Gastrocnemius medialis (tissue), 4 donors: ENCODE measurements at regions not wholly inside any gene's neighbourhood (a gene's known extent, or its start where the extent isn't known, plus 50 kb on each side); places are given as distances from the start of the nearest gene placed in this dataset.

ENCODE experiments used
- ATAC-seq, 2 donors: fragments of 150-250 bp; one replicate each; pipeline ENCODE4 v1.9.1; 2016
- DNase-seq, 2 donors: peaks; one replicate each; pipeline ENCODE4 v3.0.0-alpha.2; 2019
- H3K27ac ChIP-seq, 4 donors: fragments of 200-600 bp; sonication (generic); 1 replicate in 1 of 4; 2 replicates in 3 of 4; pipeline ENCODE4 v1.5.1; 2016 to 2018; ENCODE audit warnings: mild to moderate bottlenecking in 2 of 4, moderate library complexity in 1 of 4
- H3K27me3 ChIP-seq, 3 donors: fragments of 200-600 bp; sonication (generic) in 2 of 3; 1 replicate in 1 of 3; 2 replicates in 2 of 3; pipeline versions ENCODE4 v1.5.1 to v1.6.0; 2016 to 2019; ENCODE audit warnings: mild to moderate bottlenecking in 1 of 3, moderate library complexity in 1 of 3
- H3K36me3 ChIP-seq, 2 donors: fragments of 200-600 bp; sonication (generic) in 1 of 2; one replicate each; pipeline ENCODE4 v1.5.1; 2017 to 2018
- H3K4me1 ChIP-seq, 2 donors: fragments of 200-600 bp; sonication (generic) in 1 of 2; one replicate each; pipeline ENCODE4 v1.5.1; 2016 to 2017; ENCODE audit warnings: mild to moderate bottlenecking in 2 of 2
- H3K4me3 ChIP-seq, 4 donors: fragments of 200-600 bp; sonication (generic) in 3 of 4; 1 replicate in 1 of 4; 2 replicates in 3 of 4; pipeline ENCODE4 v1.5.1; 2016 to 2019; ENCODE audit warnings: mild to moderate bottlenecking in 2 of 4
- H3K9me3 ChIP-seq, 3 donors: fragments of 200-600 bp; sonication (generic) in 2 of 3; 1 replicate in 1 of 3; 2 replicates in 2 of 3; pipeline ENCODE4 v1.5.1; 2016 to 2019
- POLR2A ChIP-seq, 2 donors: fragments of 450-650 bp; IDR thresholded peaks; one replicate each; pipeline ENCODE4 v1.6.1; 2017; ENCODE audit warnings: antibody characterized with exemption in 2 of 2, mild to moderate bottlenecking in 2 of 2, moderate library complexity in 2 of 2
- in situ Hi-C, 4 donors: fragments of 200-750 bp; cut with MboI; loops; one replicate each; pipeline versions ENCODE4 v1.15.0 to v1.8.0; 2017; ENCODE audit warnings: low sequenced_read_pairs in 4 of 4
- intact Hi-C: fragments of 100-400 bp; cut with DNase I; formaldehyde crosslinking; loops from one replicate; pipeline ENCODE4 v1.15.1; 2023; ENCODE audit warnings: low total_unique reads
- TF ChIP-seq, protein P1 (sequence below), 5 experiments: fragments of 450-650 bp in 3 of 5; fragments of 200-600 bp in 2 of 5; sonication (generic) in 2 of 5; IDR thresholded peaks in 4 of 5; conservative IDR thresholded peaks in 1 of 5; 1 replicate in 4 of 5; 2 replicates in 1 of 5; pipeline ENCODE4 v1.5.1; 2016 to 2019; ENCODE audit warnings: antibody characterized with exemption in 5 of 5, mild to moderate bottlenecking in 3 of 5, moderate library complexity in 3 of 5

DNA sequence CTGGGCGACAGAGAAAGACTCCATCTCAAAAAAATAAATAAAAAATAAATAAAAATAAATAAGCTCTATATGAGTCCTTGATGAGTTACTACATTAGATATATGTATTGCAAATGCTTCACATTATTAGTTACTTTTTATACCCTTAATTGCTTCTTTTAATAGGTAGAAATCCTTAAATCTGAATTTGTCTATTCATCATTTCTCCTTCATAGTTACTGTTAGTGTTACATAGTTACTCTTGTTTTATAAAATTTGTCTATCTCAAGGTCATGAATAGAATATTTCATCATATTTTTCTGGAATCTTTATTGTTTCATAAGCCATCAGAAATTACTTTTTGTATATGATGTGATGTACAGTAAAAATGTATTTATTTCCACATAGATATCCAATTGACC, 1624.8 kb upstream of the FLRT2 start:
- TF ChIP-seq, protein P1, sequence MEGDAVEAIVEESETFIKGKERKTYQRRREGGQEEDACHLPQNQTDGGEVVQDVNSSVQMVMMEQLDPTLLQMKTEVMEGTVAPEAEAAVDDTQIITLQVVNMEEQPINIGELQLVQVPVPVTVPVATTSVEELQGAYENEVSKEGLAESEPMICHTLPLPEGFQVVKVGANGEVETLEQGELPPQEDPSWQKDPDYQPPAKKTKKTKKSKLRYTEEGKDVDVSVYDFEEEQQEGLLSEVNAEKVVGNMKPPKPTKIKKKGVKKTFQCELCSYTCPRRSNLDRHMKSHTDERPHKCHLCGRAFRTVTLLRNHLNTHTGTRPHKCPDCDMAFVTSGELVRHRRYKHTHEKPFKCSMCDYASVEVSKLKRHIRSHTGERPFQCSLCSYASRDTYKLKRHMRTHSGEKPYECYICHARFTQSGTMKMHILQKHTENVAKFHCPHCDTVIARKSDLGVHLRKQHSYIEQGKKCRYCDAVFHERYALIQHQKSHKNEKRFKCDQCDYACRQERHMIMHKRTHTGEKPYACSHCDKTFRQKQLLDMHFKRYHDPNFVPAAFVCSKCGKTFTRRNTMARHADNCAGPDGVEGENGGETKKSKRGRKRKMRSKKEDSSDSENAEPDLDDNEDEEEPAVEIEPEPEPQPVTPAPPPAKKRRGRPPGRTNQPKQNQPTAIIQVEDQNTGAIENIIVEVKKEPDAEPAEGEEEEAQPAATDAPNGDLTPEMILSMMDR (IDR thresholded peaks at IDR 0.05 in 4 of 5, conservative IDR thresholded peaks at IDR 0.05 in 1 of 5) = no peak
- TF ChIP-seq POLR2A (IDR thresholded peaks at IDR 0.05) = no peak
- intact Hi-C loops (no loop called here), in situ Hi-C loops (no loop called here)
- no peak for DNase-seq
- Histone ChIP-seq H3K27me3 (no peaks in the 10 kb centered on the region), H3K36me3 (no peaks in the 10 kb centered on the region), H3K4me1 (no peaks in the 10 kb centered on the region), H3K4me3 (no peak overlapping the region), H3K9me3 (no peaks in the 10 kb centered on the region), H3K27ac (no peak overlapping the region)
- ATAC-seq = no peak

DNA sequence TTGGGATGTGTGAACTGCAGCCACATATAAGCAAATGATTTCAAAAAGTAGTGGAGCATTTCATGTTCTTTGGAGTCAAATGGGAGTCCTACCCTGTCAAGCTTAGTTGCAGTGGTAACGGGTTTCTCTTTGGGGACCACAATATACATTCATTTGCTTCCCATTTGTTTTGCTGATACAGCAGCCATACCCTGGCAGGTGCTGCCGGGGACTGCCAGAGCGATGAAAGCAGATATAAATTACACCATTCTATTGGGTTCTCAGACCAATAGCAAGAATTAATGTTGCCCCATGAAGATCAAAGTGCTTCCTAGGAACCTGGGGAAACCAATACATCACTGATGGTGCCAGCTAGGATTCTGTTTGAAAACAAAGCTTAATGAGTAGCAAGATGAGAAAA, 1621.5 kb upstream of the FLRT2 start:
- H3K27me3 ChIP-seq = no peaks in the 10 kb centered on the region
- no peak overlapping the region for H3K4me3 ChIP-seq
- H3K27ac ChIP-seq = no peak overlapping the region
- intact Hi-C loops = no loop called here
- DNase-seq (no peak), ATAC-seq (no peak)
- H3K36me3 ChIP-seq = no peaks in the 10 kb centered on the region
- H3K9me3 ChIP-seq = no peaks in the 10 kb centered on the region
- TF ChIP-seq, protein P1 (IDR thresholded peaks at IDR 0.05 in 4 of 5, conservative IDR thresholded peaks at IDR 0.05 in 1 of 5) = no peak
- TF ChIP-seq POLR2A (IDR thresholded peaks at IDR 0.05) = no peak
- H3K4me1 ChIP-seq = no peaks in the 10 kb centered on the region
- in situ Hi-C loops = no loop called here

DNA sequence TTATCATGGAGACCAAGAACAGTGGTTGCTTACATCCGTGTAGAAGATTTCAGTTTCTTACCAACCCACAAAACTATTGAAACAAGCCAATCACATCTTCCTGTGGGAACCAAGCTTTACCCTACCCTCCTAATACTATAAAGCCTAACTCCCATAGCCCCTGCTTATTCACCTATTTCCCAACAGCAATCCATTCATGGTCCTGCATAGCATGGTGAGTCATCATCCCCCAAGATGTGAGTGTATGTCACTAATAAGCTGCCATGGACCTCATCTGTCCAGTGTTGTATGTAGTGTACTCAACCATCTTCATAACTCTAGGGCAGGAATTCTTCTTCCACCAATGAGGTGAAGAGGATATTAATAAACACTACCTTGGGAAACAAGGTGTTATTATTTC, 1620.4 kb upstream of the FLRT2 start:
- intact Hi-C loops = no loop called here
- Histone ChIP-seq H3K4me3 (no peak overlapping the region), H3K9me3 (no peaks in the 10 kb centered on the region), H3K27me3 (no peaks in the 10 kb centered on the region), H3K36me3 (no peaks in the 10 kb centered on the region), H3K4me1 (no peaks in the 10 kb centered on the region), H3K27ac (no peak overlapping the region)
- in situ Hi-C loops = no loop called here
- ATAC-seq (no peak), DNase-seq (no peak)
- TF ChIP-seq POLR2A (IDR thresholded peaks at IDR 0.05) = no peak
- TF ChIP-seq, protein P1 (IDR thresholded peaks at IDR 0.05 in 4 of 5, conservative IDR thresholded peaks at IDR 0.05 in 1 of 5) = no peak

DNA sequence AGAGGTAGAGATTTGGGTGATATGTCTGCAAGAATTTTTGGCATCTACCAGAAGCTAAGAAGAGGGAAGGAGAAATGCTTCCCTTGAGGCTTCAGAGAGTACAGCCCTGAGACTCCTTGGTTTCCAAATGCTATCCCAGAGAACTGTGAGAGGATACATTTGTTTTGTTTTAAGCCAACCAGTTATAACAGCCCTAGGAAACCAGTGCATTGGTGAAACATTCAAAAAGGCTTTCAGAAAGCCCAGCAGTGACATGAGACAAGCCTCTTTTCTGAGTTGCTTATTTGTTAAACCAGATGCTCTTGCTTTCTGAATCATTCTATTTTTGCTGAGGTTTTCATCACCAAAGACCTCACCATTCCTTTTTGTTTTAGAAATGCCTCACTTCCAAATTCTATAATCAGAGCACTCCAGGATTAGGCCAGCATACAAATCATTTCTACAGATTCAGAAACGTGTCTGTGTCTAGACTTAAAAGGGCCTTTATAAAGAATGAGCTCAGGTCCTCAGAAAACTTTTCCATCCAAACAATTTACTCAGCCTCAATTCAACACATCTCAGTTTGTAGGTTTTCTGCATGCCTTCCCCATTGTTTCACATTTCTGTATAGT, 1617.8 kb upstream of the FLRT2 start:
- in situ Hi-C loops (no loop called here), intact Hi-C loops (no loop called here)

More for the DNA sequence above, 1617.8 kb upstream of the FLRT2 start:
- Histone ChIP-seq H3K4me3 (no peak overlapping the region), H3K27me3 (no peaks in the 10 kb centered on the region), H3K4me1 (no peaks in the 10 kb centered on the region), H3K36me3 (no peaks in the 10 kb centered on the region), H3K27ac (no peak overlapping the region), H3K9me3 (no peaks in the 10 kb centered on the region)
- TF ChIP-seq POLR2A (IDR thresholded peaks at IDR 0.05) = no peak
- TF ChIP-seq, protein P1 (IDR thresholded peaks at IDR 0.05 in 4 of 5, conservative IDR thresholded peaks at IDR 0.05 in 1 of 5) = no peak
- ATAC-seq (no peak), DNase-seq (no peak)
